Breast epithelium (tissue), 3 donors: ENCODE measurements at regions not wholly inside any gene's neighbourhood (a gene's known extent, or its start where the extent isn't known, plus 50 kb on each side); places are given as distances from the start of the nearest gene placed in this dataset.

Experiments used
- CTCF ChIP-seq, 3 donors: fragments of 450-650 bp; IDR thresholded peaks; one replicate each; pipeline ENCODE4 v1.5.1; 2016 to 2017; ENCODE audit warnings: antibody characterized with exemption in 3 of 3, mild to moderate bottlenecking in 3 of 3, moderate library complexity in 3 of 3
- POLR2A ChIP-seq: fragments of 450-650 bp; IDR thresholded peaks from one replicate; pipeline ENCODE4 v1.6.1; 2016; ENCODE audit warnings: antibody characterized with exemption, mild to moderate bottlenecking, moderate library complexity
- POLR2AphosphoS5 ChIP-seq, 3 donors: sonication (generic); formaldehyde crosslinking; IDR thresholded peaks; one replicate each; pipeline ENCODE4 v1.6.1; 2017; ENCODE audit warnings: antibody characterized with exemption in 3 of 3

GRCh38 chr7:136067277-136067676 lies 90.1 kb upstream of the MTPN start:
- TF ChIP-seq POLR2A (no peak), CTCF (IDR thresholded peaks at IDR 0.05) (no peak), POLR2AphosphoS5 (IDR thresholded peaks at IDR 0.05) (no peak)
